Fibroblast of mammary gland (primary cell): ENCODE measurements at regions not wholly inside any gene's neighbourhood (a gene's known extent, or its start where the extent isn't known, plus 50 kb on each side); places are given as distances from the start of the nearest gene placed in this dataset.
"Not testable (repeated sequence)": the region's sequence is repeated elsewhere in the genome, so short reads cannot be mapped to it uniquely, and the experiment has no call there.

ENCODE experiments used
- DNase-seq: peaks from one replicate; pipeline ENCODE4 v3.0.0-alpha.2; 2010; ENCODE audit warnings: low read depth
- H3K4me3 ChIP-seq: 2 replicates; pipeline ENCODE4 v1.5.1; 2011; ENCODE audit warnings: low read depth, mild to moderate bottlenecking, low read length, moderate library complexity; ENCODE audit not compliant: control insufficient read depth
- TF ChIP-seq, protein P1 (sequence below): conservative IDR thresholded peaks from 2 replicates; pipeline ENCODE4 v1.5.1; 2011; ENCODE audit warnings: low read depth, low read length, inconsistent platforms; ENCODE audit not compliant: control insufficient read depth, insufficient read depth

GRCh38 chr20:6700563-6701329 lies 66.7 kb upstream of the BMP2 start:
- TF ChIP-seq, protein P1, sequence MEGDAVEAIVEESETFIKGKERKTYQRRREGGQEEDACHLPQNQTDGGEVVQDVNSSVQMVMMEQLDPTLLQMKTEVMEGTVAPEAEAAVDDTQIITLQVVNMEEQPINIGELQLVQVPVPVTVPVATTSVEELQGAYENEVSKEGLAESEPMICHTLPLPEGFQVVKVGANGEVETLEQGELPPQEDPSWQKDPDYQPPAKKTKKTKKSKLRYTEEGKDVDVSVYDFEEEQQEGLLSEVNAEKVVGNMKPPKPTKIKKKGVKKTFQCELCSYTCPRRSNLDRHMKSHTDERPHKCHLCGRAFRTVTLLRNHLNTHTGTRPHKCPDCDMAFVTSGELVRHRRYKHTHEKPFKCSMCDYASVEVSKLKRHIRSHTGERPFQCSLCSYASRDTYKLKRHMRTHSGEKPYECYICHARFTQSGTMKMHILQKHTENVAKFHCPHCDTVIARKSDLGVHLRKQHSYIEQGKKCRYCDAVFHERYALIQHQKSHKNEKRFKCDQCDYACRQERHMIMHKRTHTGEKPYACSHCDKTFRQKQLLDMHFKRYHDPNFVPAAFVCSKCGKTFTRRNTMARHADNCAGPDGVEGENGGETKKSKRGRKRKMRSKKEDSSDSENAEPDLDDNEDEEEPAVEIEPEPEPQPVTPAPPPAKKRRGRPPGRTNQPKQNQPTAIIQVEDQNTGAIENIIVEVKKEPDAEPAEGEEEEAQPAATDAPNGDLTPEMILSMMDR = no peak
- no peak overlapping the region for H3K4me3 ChIP-seq
- no peak for DNase-seq

GRCh38 chr20:6699921-6700562 lies 67.4 kb upstream of the BMP2 start:
- H3K4me3 ChIP-seq = no peak overlapping the region
- TF ChIP-seq, protein P1 = no peak
- DNase-seq = no peak

- H3K4me3 ChIP-seq = no peak overlapping the region
- TF ChIP-seq, protein P1 = no peak
- no peak for DNase-seq
Measured at GRCh38 chr20:6698723-6699122, 68.8 kb upstream of the BMP2 start.

GRCh38 chr20:6698056-6698455 lies 69.4 kb upstream of the BMP2 start:
- H3K4me3 ChIP-seq = no peak overlapping the region
- TF ChIP-seq, protein P1 = no peak

GRCh38 chr20:6697228-6697972 lies 70.1 kb upstream of the BMP2 start:
- no peak for DNase-seq
- no peak overlapping the region for H3K4me3 ChIP-seq
- TF ChIP-seq, protein P1 = no peak

More at GRCh38 chr20:6698056-6698455, 69.4 kb upstream of the BMP2 start:
- DNase-seq = no peak

- no peak overlapping the region for H3K4me3 ChIP-seq
- no peak for DNase-seq
- TF ChIP-seq, protein P1 = no peak
Measured at GRCh38 chr20:6696001-6696400, 71.5 kb upstream of the BMP2 start.

GRCh38 chr20:6693808-6694198 lies 73.7 kb upstream of the BMP2 start:
- DNase-seq, H3K4me3 ChIP-seq: not testable (repeated sequence)
